ENCODE measurements at regions not wholly inside any gene's neighbourhood (a gene's known extent, or its start where the extent isn't known, plus 50 kb on each side); places are given as distances from the start of the nearest gene placed in this dataset.
A peak's percentile ranks its signal among the peaks of the same experiment; 100 is the strongest.
"Not testable (repeated sequence)": the region's sequence is repeated elsewhere in the genome, so short reads cannot be mapped to it uniquely, and the experiment has no call there.

GRCh38 chr10:118958984-118959925 is 70.3 kb upstream of the NANOS1 start:
- H3K27ac ChIP-seq, result peak overlapping the region; percentile 17 to 67 (median 51)
- intact Hi-C loops (cut with DNase I), result no loop called here
- WGBS, 2 donors, result 51 to 57% methylated on average over 10 of the region's 10 CpGs

GRCh38 chr10:118960157-118961090 is 69.1 kb upstream of the NANOS1 start:
- Histone ChIP-seq H3K27me3 (no peaks in the 10 kb centered on the region), H3K4me3 (no peak overlapping the region), H3K27ac (peak overlapping the region; percentile 17 to 67 (median 51)), H3K4me1 (peaks cover 0 to 27% (median 23%) of the 10 kb centered on the region in 4 donors), H3K9me3 (no peaks in the 10 kb centered on the region), H3K36me3 (no peaks in the 10 kb centered on the region)
- DNase-seq, result no peak
- intact Hi-C loops (cut with DNase I), result loop anchor here (5.0 kb wide), 1 partner anchor 47 kb away; no protein-coding TSS in a partner anchor
- peak in 2 of 4 donors; percentile 39 to 46 for TF ChIP-seq POLR2AphosphoS5 (IDR thresholded peaks at IDR 0.05)
- TF ChIP-seq CTCF (IDR thresholded peaks at IDR 0.05), result no peak
- WGBS, 2 donors, result 85 to 88% methylated on average over 17 of the region's 17 CpGs

More at GRCh38 chr10:118958984-118959925, 70.3 kb upstream of the NANOS1 start:
- peak; percentile 85 for DNase-seq
- no peaks in the 10 kb centered on the region for H3K9me3 ChIP-seq
- no peaks in the 10 kb centered on the region for H3K27me3 ChIP-seq
- no peak overlapping the region for H3K4me3 ChIP-seq
- TF ChIP-seq POLR2A (IDR thresholded peaks at IDR 0.05) (no peak), EP300 (IDR thresholded peaks at IDR 0.05) (no peak), POLR2AphosphoS5 (IDR thresholded peaks at IDR 0.05) (peak in 3 of 4 donors; percentile 42 to 62 (median 44)), CTCF (IDR thresholded peaks at IDR 0.05) (no peak)
- peaks cover 0 to 28% (median 23%) of the 10 kb centered on the region in 4 donors for H3K4me1 ChIP-seq
- no peaks in the 10 kb centered on the region for H3K36me3 ChIP-seq

DNA sequence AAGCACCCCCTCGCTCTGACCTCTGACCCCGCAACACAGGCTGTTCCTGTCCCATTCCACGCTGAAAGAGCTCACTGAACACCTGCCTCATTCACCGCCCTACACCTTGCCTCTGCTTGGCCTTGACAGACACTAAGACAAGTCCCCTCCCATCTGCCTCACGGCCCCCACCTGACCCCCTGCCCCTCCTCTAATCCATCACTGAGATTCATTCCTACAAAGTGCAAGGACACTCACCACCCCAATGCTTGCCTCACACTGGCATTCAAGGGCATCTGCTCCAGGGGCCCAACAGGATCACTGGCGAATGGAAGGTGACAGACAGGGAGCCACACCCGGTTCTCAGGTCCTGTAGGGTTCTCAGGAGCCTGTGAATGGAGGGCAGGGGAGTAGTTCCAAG is 68.1 kb upstream of the NANOS1 start:
- 39 to 70% methylated on average over 7 of the region's 7 CpGs for WGBS, 2 donors
- Histone ChIP-seq H3K27ac (no peak overlapping the region), H3K36me3 (no peaks in the 10 kb centered on the region), H3K4me1 (peaks cover 0 to 27% (median 23%) of the 10 kb centered on the region in 4 donors), H3K27me3 (no peaks in the 10 kb centered on the region), H3K4me3 (no peak overlapping the region), H3K9me3 (no peaks in the 10 kb centered on the region)
- TF ChIP-seq POLR2A (IDR thresholded peaks at IDR 0.05) (no peak), CTCF (IDR thresholded peaks at IDR 0.05) (no peak), POLR2AphosphoS5 (IDR thresholded peaks at IDR 0.05) (no peak), EP300 (IDR thresholded peaks at IDR 0.05) (no peak)
- intact Hi-C loops (cut with DNase I), result loop anchor here (5.0 kb wide), 1 partner anchor 46 kb away; no protein-coding TSS in a partner anchor
- DNase-seq, result no peak

- not testable (repeated sequence) for H3K9me3 ChIP-seq, H3K36me3 ChIP-seq, H3K27ac ChIP-seq, H3K4me3 ChIP-seq, DNase-seq, H3K27me3 ChIP-seq
- peaks cover 0 to 27% (median 23%) of the 10 kb centered on the region in 4 donors for H3K4me1 ChIP-seq
- intact Hi-C loops (cut with DNase I), result loop anchor here (5.0 kb wide), 1 partner anchor 45 kb away; no protein-coding TSS in a partner anchor
- 67 to 72% methylated on average over 7 of the region's 7 CpGs for WGBS, 2 donors
Measured at GRCh38 chr10:118962331-118962868, 67.1 kb upstream of the NANOS1 start.
